Hepatic stellate cell (primary cell): ENCODE measurements at regions not wholly inside any gene's neighbourhood (a gene's known extent, or its start where the extent isn't known, plus 50 kb on each side); places are given as distances from the start of the nearest gene placed in this dataset.

ENCODE experiments used
- DNase-seq: peaks from one replicate; pipeline ENCODE4 v3.0.0; 2011; ENCODE audit warnings: low spot score

- no peak for DNase-seq
Observed at GRCh38 chr10:105727131-105727530, 1086.0 kb downstream of the SORCS3 start.

- no peak for DNase-seq
Observed at GRCh38 chr10:105726149-105726548, 1085.1 kb downstream of the SORCS3 start.

GRCh38 chr10:105725007-105725406 lies 1083.9 kb downstream of the SORCS3 start:
- DNase-seq = no peak

GRCh38 chr10:105718207-105718995 lies 1077.3 kb downstream of the SORCS3 start:
- no peak for DNase-seq

- no peak for DNase-seq
Observed at GRCh38 chr10:105714728-105715127, 1073.6 kb downstream of the SORCS3 start.

GRCh38 chr10:105707603-105708002 lies 1066.5 kb downstream of the SORCS3 start:
- no peak for DNase-seq

- DNase-seq = no peak
Observed at GRCh38 chr10:105706281-105707026, 1065.4 kb downstream of the SORCS3 start.

- no peak for DNase-seq
Observed at GRCh38 chr10:105702211-105702610, 1061.1 kb downstream of the SORCS3 start.

GRCh38 chr10:105700218-105700617 lies 1059.1 kb downstream of the SORCS3 start:
- DNase-seq = no peak

- DNase-seq = no peak
Observed at GRCh38 chr10:105699504-105699903, 1058.4 kb downstream of the SORCS3 start.

- DNase-seq = no peak
Observed at GRCh38 chr10:105698592-105698991, 1057.5 kb downstream of the SORCS3 start.

GRCh38 chr10:105697290-105697780 lies 1056.2 kb downstream of the SORCS3 start:
- no peak for DNase-seq

- DNase-seq = no peak
Observed at GRCh38 chr10:105691811-105692210, 1050.7 kb downstream of the SORCS3 start.

- DNase-seq = no peak
Observed at GRCh38 chr10:105682911-105683310, 1041.8 kb downstream of the SORCS3 start.

GRCh38 chr10:105681051-105681450 lies 1040.0 kb downstream of the SORCS3 start:
- no peak for DNase-seq

- DNase-seq = no peak
Observed at GRCh38 chr10:105679781-105680180, 1038.7 kb downstream of the SORCS3 start.

GRCh38 chr10:105675333-105675732 lies 1034.2 kb downstream of the SORCS3 start:
- no peak for DNase-seq

GRCh38 chr10:105674448-105674847 lies 1033.4 kb downstream of the SORCS3 start:
- DNase-seq = no peak

- DNase-seq = no peak
Observed at GRCh38 chr10:105658696-105659095, 1017.6 kb downstream of the SORCS3 start.

GRCh38 chr10:105656856-105657255 lies 1015.8 kb downstream of the SORCS3 start:
- no peak for DNase-seq

GRCh38 chr10:105650306-105650705 lies 1009.2 kb downstream of the SORCS3 start:
- no peak for DNase-seq

GRCh38 chr10:105647354-105647753 lies 1006.3 kb downstream of the SORCS3 start:
- DNase-seq = no peak

- DNase-seq = no peak
Observed at GRCh38 chr10:105644978-105645377, 1003.9 kb downstream of the SORCS3 start.
